HepG2 (cell line): ENCODE measurements at regions not wholly inside any gene's neighbourhood (a gene's known extent, or its start where the extent isn't known, plus 50 kb on each side); places are given as distances from the start of the nearest gene placed in this dataset.

Source experiments
- CBX1 ChIP-seq: IDR thresholded peaks from one replicate; pipeline ENCODE4 v1.6.1; 2016; ENCODE audit warnings: antibody characterized with exemption, low read depth
- GABPA ChIP-seq, 2 experiments: IDR thresholded peaks; 2 replicates each; pipeline ENCODE4 v1.6.1; 2011 to 2016; ENCODE audit warnings: low read depth in 2 of 2, low read length in 1 of 2, missing biosample characterization in 1 of 2, missing genetic modification characterization in 1 of 2
- MIXL1 ChIP-seq: IDR thresholded peaks from 2 replicates; pipeline ENCODE4 v1.6.1; 2016
- RAD51 ChIP-seq: fragments of 450-650 bp; IDR thresholded peaks from 2 replicates; pipeline ENCODE4 v1.6.1; 2016; ENCODE audit warnings: borderline replicate concordance
- SIN3A ChIP-seq: IDR thresholded peaks from 2 replicates; pipeline ENCODE4 v1.6.1; 2011; ENCODE audit warnings: low read depth, mild to moderate bottlenecking, control low read depth, low read length, borderline replicate concordance
- TBX3 ChIP-seq: fragments of 450-650 bp; IDR thresholded peaks from 2 replicates; pipeline ENCODE4 v1.6.1; 2017; ENCODE audit warnings: antibody characterized with exemption, mild to moderate bottlenecking, inconsistent platforms, borderline replicate concordance
- ZNF274 ChIP-seq: sonication (generic); formaldehyde crosslinking; IDR thresholded peaks from 2 replicates; pipeline ENCODE4 v1.5.1; 2020; ENCODE audit warnings: mild to moderate bottlenecking, missing genetic modification reagents
- ZNF619 ChIP-seq: sonication (generic); formaldehyde crosslinking; IDR thresholded peaks from 2 replicates; pipeline ENCODE4 v1.4.0; 2020; ENCODE audit warnings: mild to moderate bottlenecking, missing genetic modification reagents

GRCh38 chr18:55073116-55073515 lies 113.9 kb upstream of the CCDC68 start:
- TF ChIP-seq TBX3, result no peak
- no peak for TF ChIP-seq ZNF274
- TF ChIP-seq RAD51, result no peak
- no peak for TF ChIP-seq CBX1
- no peak for TF ChIP-seq GABPA (IDR thresholded peaks at IDR 0.05; ENCODE audit: low read depth, low read length)
- TF ChIP-seq GABPA (CRISPR knock-in tag; IDR thresholded peaks at IDR 0.05; ENCODE audit: low read depth), result no peak
- no peak for TF ChIP-seq MIXL1 (CRISPR knock-in tag)
- no peak for TF ChIP-seq ZNF619 (CRISPR knock-in tag)
- TF ChIP-seq SIN3A, result no peak
